Stimulated activated CD4-positive, alpha-beta T cell treated with anti-CD3 and anti-CD28 coated beads, Interleukin-1b, Interleukin-23, amount 100 ng/mL, for 24 hours (primary cell): ENCODE measurements at regions not wholly inside any gene's neighbourhood (a gene's known extent, or its start where the extent isn't known, plus 50 kb on each side); places are given as distances from the start of the nearest gene placed in this dataset.

Source experiments
- DNase-seq, 4 experiments: peaks; one replicate each; pipeline ENCODE4 v3.0.0-alpha.2; 2020; ENCODE audit warnings: low read depth in 4 of 4, low spot score in 1 of 4

DNA sequence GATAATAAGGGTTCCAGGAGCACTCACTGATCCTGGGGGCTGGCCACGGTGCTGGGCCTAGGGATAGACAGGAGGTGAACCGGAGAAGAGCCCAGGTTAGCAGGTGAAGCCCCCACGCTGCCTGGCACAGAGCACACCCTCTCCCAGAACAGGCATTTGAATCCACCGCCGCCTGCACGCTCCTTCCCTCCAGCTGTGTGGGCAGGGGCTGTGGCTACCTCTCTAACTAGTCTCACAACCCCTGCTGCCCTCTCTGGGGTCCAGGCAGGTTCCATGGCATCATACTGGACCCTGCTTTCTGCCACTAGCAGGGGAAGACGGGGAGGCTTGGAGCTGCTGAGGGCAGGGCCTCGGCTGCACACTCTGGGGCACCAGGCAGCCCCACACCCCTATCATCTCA lies 358.0 kb downstream of the CTTN start:
- DNase-seq, result no peak

DNA sequence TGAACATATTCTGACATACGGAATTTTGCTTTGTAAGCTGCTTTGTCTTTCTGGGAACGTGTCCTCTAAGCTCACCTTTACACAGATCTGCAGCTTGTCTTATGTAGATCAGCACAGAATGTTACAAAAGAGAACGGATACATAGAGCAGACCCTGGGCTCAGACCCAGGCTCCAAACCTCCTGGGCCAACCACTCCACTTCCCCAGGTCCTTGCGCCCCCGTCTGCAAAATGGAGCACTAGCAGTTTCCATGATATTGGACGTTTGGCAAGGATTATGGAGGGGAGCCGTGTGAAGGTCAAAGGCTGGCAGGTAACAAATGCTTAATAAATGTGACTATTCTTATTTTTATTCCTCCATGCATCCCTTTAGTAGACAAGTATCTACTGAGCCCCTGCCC lies 358.4 kb downstream of the CTTN start:
- DNase-seq, result no peak

DNA sequence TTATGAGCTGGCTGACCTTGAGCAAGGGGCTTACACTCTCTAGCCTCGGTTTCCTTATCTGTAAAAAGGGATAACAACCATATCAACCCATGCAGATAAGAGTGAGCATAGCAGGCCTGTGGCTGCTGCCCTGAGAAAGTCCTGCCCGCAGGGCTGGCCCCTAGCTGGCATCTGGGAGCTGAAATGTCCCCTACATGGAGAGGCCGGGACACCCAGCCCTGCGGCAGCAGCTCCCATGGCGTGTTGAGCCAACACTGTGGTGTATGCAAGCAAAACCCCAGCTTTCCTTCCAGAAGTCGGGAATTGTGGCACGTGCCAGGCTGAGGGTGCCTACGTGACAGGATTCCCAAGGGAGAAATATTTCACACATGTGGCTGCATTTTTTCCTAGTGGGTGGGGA lies 358.9 kb downstream of the CTTN start:
- DNase-seq, result no peak

DNA sequence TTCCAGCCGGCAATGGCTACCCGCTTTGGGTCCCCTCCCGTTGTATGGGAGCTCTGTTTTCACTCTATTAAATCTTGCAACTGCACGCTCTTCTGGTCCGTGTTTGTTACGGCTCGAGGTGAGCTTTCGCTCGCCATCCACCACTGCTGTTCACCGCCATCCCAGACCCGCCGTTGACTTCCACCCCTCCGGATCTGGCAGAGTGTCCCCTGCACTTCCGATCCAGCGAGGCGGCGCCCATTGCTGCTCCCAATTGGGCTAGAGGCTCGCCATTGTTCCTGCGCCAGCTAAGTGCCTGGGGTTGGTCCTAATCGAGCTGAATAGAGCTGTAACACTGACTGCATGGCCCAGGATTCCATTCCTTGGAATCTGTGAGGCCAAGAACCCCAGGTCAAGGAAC lies 359.9 kb downstream of the CTTN start:
- DNase-seq, result no peak

DNA sequence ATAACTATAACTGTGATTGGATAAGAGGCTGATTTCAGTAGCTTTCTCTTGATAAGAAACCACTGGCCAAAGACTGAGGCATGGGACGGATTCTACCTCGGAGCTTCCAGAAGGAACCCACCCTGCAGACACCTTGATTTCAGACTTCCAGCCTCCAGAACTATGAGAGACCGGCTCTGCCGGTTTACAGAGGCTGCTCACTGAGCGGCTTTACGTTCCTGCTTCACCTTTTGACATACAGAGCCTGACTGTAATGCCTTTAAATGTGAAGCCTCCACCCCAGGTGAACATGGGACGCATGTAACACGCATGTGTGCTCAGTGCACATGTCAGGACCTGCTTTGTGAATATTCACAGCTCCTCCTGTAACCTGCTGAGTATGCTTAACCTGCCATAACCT lies 361.5 kb downstream of the CTTN start:
- no peak for DNase-seq

DNA sequence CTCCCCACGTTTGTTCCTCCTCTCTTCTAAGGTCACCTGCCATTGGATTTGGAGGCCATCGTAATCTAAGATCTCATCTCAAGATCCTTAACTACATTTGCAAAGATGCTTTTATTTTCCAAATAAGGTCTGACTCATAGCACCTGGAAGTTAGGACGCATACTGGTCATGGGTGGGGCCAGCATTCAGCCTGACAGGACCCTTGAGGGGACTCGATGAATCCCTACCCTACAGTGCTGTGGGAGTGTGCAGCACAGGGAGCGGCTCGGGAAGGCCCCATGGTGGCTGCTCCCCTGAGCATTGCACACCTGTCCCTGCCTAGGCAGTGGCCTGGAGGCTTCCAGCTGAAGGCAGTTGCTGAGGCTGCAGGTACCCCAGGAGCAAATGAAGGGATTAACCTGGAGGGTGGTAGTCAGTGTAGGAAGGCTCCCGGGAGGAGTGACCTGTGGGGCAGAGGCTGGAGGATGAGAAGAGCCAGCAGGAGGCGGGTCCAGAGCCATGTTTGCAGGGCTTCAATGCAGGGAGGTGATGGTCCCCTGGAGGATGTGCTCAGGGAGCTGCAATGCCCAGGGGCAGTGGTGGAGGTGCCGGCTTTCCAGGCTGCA lies 362.2 kb downstream of the CTTN start:
- DNase-seq, result no peak

DNA sequence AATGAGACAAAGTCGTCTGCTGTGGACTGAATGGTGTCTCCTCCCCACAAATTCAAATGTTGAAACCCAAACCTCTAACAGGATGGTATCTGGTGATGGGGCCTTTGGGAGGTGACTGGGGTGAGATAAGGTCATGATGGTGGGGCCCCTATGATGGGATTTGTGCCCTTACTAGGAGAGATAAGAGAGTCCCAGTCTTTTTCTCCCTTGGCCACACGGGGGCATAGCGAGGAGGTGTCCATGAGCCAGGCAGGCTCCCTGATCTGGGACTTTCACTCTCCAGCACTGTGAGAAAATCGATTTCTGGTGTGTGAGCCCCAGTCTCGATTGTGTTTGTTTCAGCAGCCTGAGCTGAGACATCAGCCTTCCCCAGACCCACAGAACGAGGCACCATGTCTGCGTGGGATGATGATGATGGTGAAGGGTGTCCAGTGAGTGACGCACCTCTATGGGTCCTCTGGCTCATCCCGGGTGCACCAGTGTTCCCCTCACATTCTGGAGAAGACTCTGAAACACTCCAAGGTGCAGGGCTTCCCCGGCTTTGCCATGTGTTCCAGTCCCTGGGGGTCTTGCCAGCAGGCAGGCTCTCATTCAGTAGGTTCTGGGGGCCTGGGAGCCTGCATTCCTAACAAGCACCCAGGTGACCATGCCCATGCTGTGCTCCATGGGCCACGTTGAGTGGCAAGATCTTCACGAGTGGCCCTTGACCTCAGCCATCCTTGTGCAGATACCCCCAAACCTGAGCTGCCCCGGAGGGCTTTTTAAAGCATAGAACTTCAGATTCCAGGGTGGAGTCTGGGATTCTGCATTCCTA lies 363.0 kb downstream of the CTTN start:
- no peak for DNase-seq

DNA sequence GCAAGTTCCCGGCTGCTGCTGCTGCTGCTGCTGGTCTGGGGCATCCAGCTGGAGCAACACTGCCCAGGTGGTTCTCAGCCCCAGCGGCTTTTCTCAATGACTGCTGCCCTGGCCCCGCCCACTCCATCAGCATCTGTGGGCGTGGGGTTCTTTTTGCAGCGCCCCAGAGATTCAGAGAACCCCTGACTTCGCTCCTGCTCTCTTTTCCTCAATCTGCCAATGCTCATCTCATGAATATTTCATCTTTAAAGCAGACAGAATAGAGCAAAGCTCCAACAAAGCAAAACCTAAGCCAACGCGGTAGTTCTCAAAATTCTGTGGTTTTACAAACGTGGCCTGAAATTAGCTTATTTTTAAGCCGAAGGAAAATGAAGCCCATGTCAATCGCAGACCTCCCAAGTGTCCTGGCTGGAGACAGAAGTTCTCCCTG lies 363.6 kb downstream of the CTTN start:
- no peak for DNase-seq

DNA sequence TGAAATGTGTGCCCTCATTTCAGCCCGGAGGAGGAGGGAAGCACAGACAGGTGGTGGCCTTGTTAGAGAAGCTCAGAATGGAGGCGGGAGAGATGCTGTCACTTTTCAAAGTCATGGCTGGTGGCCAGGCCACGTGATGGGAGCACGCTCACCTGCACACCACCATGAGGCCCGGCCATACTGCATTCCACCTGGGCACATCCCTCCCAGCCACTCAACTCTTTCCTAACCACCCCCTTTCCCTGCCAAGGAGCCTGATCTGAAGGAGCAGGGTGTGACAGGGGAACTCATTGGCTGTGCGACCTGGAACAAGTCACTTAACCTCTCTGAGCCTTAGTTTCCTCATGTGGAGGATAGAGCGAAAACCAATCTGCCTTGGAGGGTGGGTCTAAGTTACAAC lies 364.5 kb downstream of the CTTN start:
- no peak for DNase-seq

DNA sequence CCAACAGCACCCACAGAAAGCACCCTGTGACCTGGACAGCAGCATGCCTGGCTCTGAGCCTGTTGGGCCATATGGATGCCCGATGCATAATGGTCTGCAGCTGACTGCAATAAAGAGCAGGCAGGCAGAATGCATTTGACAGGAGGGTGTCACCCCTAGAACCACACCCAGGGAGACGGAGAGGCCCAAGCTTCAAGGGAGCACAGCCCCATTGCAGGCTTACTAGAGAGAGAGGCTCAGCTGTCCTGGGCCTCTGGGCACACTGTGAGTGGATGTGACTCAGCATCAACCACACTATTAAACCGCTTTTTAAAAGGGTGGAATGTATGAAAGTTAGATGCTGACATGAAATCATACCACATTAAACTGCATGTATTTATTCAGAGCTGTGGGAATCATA lies 365.3 kb downstream of the CTTN start:
- no peak for DNase-seq

DNA sequence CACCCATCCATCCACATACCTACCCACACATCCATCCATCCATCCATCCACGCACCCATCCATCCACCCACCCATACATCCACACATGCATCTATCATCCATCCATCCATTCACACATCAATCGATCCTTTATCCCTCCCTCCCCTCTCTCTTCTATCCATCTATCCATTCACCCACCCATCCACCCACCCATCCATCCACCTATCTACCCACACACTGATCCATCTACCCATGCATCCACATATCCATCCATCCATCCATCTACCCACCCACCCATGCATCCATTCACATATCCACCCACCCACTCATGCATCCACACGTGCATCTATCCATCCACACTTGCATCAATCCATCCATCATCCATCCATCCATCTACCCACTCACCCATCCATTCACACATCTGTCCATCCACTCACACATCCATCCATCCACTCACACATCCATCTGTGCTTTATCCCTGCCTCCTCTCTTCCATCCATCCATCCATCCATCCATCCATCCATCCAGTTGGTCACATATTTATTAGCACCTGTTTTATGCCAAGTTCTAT lies 366.1 kb downstream of the CTTN start:
- no peak for DNase-seq

DNA sequence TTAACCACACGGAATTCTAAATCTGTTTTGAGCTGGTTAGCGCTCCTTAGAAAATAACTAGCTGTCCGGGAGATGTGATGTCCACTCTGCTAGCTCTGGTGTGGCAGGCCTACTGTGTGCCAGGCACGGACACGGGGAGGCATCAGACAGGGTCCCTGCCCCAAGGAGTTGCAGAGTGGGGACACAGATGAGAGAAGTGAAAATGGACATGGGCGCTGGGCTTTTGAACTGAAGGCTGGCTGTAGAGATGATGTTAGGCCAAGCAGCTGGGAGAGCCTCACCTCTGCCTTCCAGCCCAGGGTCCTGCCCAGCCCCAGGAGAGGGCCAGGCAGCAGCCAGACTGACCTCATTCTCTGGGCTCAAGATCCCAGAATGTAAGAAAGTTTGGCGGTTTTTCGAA lies 368.6 kb downstream of the CTTN start:
- DNase-seq, result no peak

DNA sequence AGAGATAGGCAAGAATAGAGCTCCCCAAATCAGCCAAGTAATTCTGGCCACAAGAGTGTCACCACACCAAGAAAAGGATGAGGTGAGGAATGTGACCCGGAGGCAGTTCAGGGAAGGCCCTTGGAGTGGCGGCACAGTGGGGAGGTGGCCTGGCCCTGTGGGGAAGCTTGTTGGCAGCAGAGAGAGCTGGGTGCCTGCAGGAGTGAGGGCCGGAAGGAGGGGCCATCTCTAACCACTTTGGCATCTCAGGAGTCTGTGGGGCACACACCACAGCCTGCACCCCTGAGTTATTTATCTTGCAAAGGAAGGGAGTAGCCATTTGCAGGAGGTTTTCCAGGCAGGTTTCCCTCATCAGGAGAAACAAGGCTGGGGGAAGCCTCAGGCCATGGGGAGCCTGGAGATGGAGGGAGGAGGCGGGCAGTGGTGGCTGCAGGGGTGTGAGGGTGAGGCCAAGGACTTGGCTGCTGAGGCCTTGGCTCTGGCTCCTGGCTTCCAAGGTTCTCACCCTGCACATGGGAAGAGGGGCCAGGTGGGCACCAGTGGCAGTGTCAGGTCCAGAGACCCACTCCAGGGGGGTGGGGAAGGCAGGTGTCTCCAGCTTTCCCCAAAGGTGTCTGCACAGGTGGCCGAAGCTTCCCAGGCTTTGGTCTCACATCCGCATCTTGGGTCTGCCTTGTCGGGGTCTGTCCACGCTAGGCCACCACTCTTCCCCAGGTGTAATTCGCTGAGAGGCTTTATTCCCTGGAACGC lies 370.2 kb downstream of the CTTN start:
- no peak for DNase-seq

DNA sequence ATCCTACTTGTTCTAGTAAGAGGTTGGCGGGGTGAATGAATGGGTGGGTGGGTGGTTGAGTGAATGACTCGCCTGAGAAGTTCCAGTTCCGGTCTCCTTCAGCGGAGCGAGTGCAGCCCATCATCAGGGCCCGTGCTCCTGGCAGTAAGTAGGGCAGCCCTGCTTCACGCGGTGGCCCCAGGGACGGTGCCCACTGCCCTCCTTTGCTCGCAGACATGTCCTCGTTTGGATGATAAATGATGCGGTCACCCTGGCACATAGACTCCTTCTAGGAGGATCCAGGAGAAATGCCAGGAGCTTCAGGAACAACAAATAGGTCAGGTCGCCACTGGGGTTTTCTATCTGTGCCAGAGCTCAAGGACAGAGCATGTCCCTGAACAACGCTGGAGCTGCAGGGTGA lies 370.8 kb downstream of the CTTN start:
- DNase-seq, result no peak

DNA sequence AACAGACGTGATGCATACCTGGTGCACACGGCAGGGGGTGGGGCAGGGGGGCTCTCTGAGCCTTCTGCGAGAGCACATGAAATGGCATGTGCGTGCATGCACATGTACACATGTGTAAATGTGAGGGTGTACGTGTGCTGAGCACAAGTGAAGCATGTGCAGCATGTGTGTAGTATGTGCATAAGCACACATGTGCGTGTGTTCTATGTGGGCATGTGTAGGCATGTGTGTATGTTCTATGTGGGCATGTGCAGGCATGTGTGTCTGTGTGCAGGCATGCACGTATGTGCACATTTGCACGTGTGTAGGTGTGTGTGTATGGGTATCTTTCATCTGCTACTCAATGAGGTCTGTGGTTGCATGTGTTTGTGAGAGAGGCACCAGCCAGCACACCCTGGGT lies 371.2 kb downstream of the CTTN start:
- no peak for DNase-seq

DNA sequence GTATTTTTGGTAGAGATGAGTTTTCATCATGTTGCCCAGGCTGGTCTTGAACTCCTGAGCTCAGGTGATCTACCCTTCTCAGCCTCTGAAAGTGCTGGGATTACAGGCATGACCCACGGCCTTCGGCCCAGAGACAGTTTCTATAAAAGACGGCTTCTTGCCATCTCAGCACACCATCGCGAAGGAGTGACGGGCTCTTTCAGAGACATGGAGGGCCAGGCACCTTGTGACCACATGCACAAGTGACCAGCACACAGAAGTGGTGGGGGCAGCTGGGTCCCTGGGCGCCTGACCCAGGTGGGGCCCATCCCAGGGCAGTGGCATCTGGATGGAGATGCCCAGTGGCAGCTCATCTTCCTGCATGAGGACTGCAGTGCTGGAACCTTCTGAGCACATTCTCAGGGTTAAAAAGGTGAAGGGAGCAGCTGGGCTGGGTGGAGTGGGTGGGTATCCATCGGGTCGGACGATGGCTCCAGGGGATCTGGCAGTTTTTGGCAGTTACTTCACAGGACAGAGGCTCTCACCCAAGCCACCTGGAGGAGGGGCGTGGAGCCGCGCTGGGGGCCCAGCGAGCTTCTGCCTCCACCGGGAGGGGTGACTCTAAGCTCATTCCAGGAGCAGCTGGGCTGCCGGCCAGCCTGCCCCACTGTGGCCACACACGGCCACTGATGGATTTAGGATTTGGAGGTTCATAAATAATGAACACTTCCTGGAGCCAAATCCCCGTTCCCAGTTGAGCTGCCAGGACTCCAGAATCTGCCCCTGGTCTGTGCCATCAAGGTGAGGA lies 373.0 kb downstream of the CTTN start:
- DNase-seq, result no peak

DNA sequence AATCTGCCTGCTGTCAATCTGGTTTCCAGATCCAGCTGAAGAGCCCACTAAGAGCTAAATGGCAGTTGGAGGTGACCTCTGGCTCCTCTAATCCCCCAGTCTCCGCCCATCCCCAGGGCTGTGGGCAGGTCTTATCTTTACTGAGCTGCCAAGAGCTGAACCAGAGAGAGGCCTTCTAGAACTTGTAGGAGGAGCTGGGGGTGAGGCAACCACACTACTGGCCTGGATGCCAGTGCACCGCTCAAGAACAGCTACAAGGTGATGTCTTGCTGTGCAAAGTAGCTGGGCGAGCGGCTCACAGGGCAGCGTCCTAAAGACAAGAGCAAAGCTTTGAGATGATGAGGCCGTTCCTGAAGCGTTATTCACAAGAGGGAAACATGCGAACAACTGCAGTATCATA lies 374.6 kb downstream of the CTTN start:
- DNase-seq, result no peak

DNA sequence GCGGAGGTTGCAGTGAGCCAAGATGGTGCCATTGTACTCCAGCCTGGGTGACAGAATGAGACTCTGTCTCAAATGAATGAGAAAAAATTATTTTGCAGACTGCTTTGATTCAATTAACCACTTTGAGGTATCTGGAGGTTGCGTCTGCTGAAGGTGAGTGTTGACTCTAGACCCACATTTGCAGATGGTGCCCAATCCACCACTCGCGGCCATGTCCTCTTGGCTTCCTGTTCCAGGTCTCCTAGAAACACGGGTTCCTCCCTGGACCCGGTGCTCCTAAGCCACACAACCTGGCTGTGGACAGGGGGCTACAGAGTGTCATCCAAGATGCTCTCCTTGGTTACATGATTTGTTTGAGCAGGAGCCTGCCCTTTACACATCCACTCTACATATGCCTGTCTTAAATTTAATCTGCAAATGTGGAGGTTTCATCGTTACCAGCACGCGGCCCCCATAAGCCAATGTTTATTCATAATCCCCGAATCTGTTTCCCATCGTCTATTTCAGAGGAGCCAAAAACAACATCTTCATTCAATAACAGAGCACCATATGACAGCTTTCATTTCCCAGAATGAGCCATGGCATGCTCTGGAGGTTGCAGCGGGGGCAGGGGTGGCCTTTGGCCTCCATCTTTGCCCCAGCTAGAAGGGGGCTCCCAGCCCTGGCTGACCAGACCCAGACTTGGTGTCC lies 377.2 kb downstream of the CTTN start:
- no peak for DNase-seq

DNA sequence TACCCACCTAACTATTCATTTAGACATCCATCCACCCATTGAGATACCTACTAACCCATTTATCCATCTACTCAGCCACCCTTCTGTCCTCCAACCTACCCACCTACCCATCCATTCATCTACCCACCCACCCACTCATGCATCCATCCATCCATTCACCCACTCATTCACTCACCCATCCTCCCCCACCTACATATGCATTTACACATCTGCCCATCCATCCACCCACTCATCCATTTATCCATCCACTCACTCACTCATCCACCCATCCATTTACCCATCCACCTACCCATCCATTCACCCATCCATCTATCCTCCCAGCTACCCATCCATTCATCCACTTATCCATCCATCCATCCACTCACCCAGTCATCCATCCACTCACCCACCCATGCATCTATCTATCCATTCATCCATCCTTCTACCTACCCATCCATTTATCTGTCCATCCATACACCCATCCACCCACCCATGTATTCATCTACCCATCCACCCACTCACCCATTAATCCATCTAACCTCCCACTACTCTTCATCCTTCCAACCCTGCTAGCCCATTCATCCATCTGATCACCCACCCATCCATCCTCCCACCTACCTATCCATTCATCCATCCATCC lies 378.7 kb downstream of the CTTN start:
- no peak for DNase-seq

DNA sequence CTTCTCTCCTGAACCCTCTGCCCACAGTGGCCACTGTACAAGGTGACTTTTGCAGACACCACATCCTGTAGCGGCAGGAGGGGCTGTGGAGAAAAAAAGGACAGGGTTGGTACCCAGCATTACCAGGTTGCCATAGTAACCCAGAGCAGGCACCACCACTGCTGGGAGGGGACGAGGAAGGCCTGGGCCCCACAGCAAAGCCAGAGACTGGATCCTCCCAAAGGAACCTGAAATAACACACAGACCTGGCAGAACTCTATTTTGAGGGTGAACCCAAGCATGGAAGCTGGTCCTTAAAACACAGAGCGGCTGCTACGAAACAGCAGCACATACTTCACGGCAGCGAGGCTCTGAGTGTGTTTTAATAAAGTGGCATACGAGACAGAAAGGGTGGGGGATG lies 380.6 kb downstream of the CTTN start:
- DNase-seq, result no peak
